Lower leg skin (tissue), 4 donors: ENCODE measurements at regions not wholly inside any gene's neighbourhood (a gene's known extent, or its start where the extent isn't known, plus 50 kb on each side); places are given as distances from the start of the nearest gene placed in this dataset.

Source experiments
- DNase-seq, 2 donors: peaks; one replicate each; pipeline ENCODE4 v3.0.0-alpha.2; 2019; ENCODE audit warnings: low spot score in 2 of 2
- H3K4me3 ChIP-seq: fragments of 200-600 bp; sonication (generic); 2 replicates; pipeline ENCODE4 v1.5.1; 2017; ENCODE audit warnings: mild to moderate bottlenecking, low read depth; ENCODE audit not compliant: poor library complexity, severe bottlenecking
- POLR2A ChIP-seq, 2 donors: fragments of 450-650 bp; IDR thresholded peaks; one replicate each; pipeline ENCODE4 v1.6.1; 2016 to 2017; ENCODE audit warnings: antibody characterized with exemption in 2 of 2, mild to moderate bottlenecking in 1 of 2, moderate library complexity in 1 of 2
- WGBS, 2 donors: methylation state at CpG; one replicate each; pipeline ENCODE4 v1.1.5; 2018; 5-methylcytosine and 5-hydroxymethylcytosine counted together
- intact Hi-C: fragments of 100-400 bp; cut with DNase I; formaldehyde crosslinking; loops from one replicate; pipeline ENCODE4 v1.15.0; 2023; ENCODE audit warnings: low total_unique reads
- TF ChIP-seq, protein P1 (sequence below), 3 donors: fragments of 450-650 bp; IDR thresholded peaks; one replicate each; pipeline ENCODE4 v1.5.1; 2016; ENCODE audit warnings: antibody characterized with exemption in 3 of 3, mild to moderate bottlenecking in 3 of 3, moderate library complexity in 2 of 3

DNA sequence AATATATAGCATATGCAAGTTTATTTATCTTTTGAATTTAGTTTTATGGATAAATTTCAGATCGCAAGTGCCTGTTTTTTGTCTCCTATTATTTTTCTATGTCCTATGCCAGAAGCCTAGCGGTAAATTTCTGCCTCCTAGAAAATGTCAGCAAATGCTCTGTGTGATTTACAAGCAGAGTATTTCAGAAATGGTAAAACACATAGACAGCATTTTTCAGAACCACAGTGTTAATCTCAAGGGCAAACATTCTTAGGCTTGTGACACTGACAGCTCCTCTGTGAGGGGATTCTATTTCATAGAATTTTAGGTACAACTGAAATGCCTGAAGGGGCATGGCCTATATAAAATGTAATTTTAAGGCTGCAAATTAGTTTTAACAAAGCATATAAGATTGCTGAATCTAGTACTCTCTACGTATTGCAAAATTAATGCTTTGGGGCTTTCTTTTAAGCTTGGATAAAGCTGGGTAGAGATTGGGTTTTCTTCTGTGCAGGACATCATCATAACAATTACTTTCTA lies 89.9 kb upstream of the PTCHD4 start:
- WGBS, 2 donors, result 80 to 81% methylated on average over 3 of the region's 3 CpGs
- no peak for TF ChIP-seq POLR2A (IDR thresholded peaks at IDR 0.05)
- DNase-seq, result no peak
- H3K4me3 ChIP-seq, result no peak overlapping the region
- intact Hi-C loops, result no loop called here

- WGBS, 2 donors, result 80 to 93% methylated on average over 2 of the region's 2 CpGs
Measured at GRCh38 chr6:48199499-48199898, 88.5 kb upstream of the PTCHD4 start.

GRCh38 chr6:48197941-48198340 lies 86.9 kb upstream of the PTCHD4 start:
- TF ChIP-seq, protein P1, sequence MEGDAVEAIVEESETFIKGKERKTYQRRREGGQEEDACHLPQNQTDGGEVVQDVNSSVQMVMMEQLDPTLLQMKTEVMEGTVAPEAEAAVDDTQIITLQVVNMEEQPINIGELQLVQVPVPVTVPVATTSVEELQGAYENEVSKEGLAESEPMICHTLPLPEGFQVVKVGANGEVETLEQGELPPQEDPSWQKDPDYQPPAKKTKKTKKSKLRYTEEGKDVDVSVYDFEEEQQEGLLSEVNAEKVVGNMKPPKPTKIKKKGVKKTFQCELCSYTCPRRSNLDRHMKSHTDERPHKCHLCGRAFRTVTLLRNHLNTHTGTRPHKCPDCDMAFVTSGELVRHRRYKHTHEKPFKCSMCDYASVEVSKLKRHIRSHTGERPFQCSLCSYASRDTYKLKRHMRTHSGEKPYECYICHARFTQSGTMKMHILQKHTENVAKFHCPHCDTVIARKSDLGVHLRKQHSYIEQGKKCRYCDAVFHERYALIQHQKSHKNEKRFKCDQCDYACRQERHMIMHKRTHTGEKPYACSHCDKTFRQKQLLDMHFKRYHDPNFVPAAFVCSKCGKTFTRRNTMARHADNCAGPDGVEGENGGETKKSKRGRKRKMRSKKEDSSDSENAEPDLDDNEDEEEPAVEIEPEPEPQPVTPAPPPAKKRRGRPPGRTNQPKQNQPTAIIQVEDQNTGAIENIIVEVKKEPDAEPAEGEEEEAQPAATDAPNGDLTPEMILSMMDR (IDR thresholded peaks at IDR 0.05), result no peak
- TF ChIP-seq POLR2A (IDR thresholded peaks at IDR 0.05), result no peak
- intact Hi-C loops, result no loop called here
- WGBS, 2 donors, result 71 to 81% methylated on average over 2 of the region's 2 CpGs
- no peak for DNase-seq
- no peak overlapping the region for H3K4me3 ChIP-seq

More at GRCh38 chr6:48199499-48199898, 88.5 kb upstream of the PTCHD4 start:
- no peak overlapping the region for H3K4me3 ChIP-seq
- intact Hi-C loops, result no loop called here
- DNase-seq, result no peak
- no peak for TF ChIP-seq POLR2A (IDR thresholded peaks at IDR 0.05)
- TF ChIP-seq, protein P1 (IDR thresholded peaks at IDR 0.05), result no peak

DNA sequence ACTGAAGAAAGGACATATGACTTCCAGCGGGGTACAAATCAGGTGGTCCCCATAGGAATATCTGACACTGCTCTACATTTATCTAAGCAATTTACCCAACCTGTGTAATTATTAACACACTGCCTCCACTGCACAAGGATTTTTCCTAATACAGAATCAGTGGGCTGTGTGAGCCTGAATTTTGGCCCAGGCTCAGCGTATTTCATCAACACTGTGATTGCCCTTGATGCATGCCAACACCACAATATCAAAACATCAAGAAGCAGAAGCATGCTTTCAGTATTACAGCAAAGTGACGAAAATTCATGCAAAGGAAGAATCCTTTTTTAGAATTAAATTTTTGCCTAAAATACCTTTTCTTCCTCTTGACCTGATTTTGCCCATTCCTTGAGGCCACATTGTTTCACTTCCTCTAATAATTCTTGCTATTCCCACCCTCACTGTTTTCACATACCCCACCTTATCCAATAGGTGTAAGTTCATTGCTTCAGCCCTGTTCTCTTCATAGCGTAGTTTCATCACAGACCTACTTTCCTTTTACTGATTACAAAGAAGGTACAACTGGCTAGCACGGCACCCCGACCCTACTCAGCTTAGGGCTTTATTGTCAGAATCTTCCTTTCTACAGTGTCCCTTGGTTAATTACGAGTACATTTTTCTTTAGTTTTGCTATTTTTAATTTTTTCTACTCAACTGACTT lies 83.7 kb upstream of the PTCHD4 start:
- DNase-seq, result no peak
- TF ChIP-seq POLR2A (IDR thresholded peaks at IDR 0.05), result no peak
- TF ChIP-seq, protein P1 (IDR thresholded peaks at IDR 0.05), result no peak
- WGBS, 2 donors, result 83 to 86% methylated on average over 7 of the region's 7 CpGs
- H3K4me3 ChIP-seq, result no peak overlapping the region
- intact Hi-C loops, result no loop called here

- no peak for DNase-seq
- intact Hi-C loops, result no loop called here
- 86 to 90% methylated on average over 2 of the region's 2 CpGs for WGBS, 2 donors
- no peak for TF ChIP-seq POLR2A (IDR thresholded peaks at IDR 0.05)
- TF ChIP-seq, protein P1 (IDR thresholded peaks at IDR 0.05), result no peak
- H3K4me3 ChIP-seq, result no peak overlapping the region
Measured at GRCh38 chr6:48188158-48188557, 77.2 kb upstream of the PTCHD4 start.

GRCh38 chr6:48186746-48187145 lies 75.7 kb upstream of the PTCHD4 start:
- intact Hi-C loops, result no loop called here
- H3K4me3 ChIP-seq, result no peak overlapping the region
- TF ChIP-seq, protein P1 (IDR thresholded peaks at IDR 0.05), result no peak
- TF ChIP-seq POLR2A (IDR thresholded peaks at IDR 0.05), result no peak
- 92 to 100% methylated on average over 1 of the region's 1 CpG for WGBS, 2 donors
- no peak for DNase-seq
